B cell (primary cell): ENCODE measurements at regions not wholly inside any gene's neighbourhood (a gene's known extent, or its start where the extent isn't known, plus 50 kb on each side); places are given as distances from the start of the nearest gene placed in this dataset.

Experiments
- EZH2 ChIP-seq: IDR thresholded peaks from 2 replicates; pipeline ENCODE4 v1.6.1; 2012; ENCODE audit warnings: borderline replicate concordance, low read depth, mild to moderate bottlenecking, moderate library complexity, low read length; ENCODE audit not compliant: insufficient read depth, poor library complexity, severe bottlenecking
- TF ChIP-seq, protein P1 (sequence below): fragments of 200-600 bp; IDR thresholded peaks from one replicate; pipeline ENCODE4 v1.8.0; 2022; ENCODE audit warnings: antibody characterized with exemption, mild to moderate bottlenecking

DNA sequence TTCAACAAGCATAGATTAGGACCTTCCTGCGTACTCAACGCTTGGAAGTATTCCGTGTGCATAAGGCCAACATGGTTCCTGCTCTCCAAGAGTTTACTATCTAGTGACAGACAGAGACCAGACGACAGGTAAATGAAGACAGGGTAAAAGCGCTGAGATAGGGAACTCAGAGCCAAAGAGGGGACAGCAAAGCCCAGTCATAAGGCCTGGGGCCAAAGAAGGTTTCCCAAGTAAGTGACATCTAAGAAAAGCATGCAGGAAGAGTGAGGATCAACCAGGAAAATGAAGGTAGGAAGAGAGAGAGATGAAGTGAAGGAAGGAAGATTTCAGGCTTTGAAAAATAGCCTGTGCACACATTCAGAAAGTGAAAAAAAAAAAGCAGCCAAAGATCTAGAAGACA, 76.9 kb upstream of the CDH20 start:
- TF ChIP-seq EZH2, result no peak
- TF ChIP-seq, protein P1, sequence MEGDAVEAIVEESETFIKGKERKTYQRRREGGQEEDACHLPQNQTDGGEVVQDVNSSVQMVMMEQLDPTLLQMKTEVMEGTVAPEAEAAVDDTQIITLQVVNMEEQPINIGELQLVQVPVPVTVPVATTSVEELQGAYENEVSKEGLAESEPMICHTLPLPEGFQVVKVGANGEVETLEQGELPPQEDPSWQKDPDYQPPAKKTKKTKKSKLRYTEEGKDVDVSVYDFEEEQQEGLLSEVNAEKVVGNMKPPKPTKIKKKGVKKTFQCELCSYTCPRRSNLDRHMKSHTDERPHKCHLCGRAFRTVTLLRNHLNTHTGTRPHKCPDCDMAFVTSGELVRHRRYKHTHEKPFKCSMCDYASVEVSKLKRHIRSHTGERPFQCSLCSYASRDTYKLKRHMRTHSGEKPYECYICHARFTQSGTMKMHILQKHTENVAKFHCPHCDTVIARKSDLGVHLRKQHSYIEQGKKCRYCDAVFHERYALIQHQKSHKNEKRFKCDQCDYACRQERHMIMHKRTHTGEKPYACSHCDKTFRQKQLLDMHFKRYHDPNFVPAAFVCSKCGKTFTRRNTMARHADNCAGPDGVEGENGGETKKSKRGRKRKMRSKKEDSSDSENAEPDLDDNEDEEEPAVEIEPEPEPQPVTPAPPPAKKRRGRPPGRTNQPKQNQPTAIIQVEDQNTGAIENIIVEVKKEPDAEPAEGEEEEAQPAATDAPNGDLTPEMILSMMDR, result no peak
